HepG2 (cell line): ENCODE measurements at regions not wholly inside any gene's neighbourhood (a gene's known extent, or its start where the extent isn't known, plus 50 kb on each side); places are given as distances from the start of the nearest gene placed in this dataset.

Source experiments
- ATAC-seq: fragments of 200-7000 bp; cut with Tn5 transposase; 3 replicates; pipeline ENCODE4 v1.9.1; 2020; ENCODE audit warnings: mild to moderate bottlenecking, moderate library complexity
- BruUV-seq: library from RNA; stranded (reverse); fragments of 400-500 nt; replicated peaks from 2 replicates; lab custom pipeline; 2021; lab: Mats Ljungman, UMichigan
- CTCF ChIA-PET: fragments of 300-600 bp; formaldehyde crosslinking; extraction: SDS; loops from one replicate; lab custom pipeline; 2021; ENCODE audit warnings: low total read pairs, inconsistent platforms, low intra/inter-chr PET ratio; lab: Yijun Ruan, JAX
- POLR2A ChIA-PET: fragments of 350-600 bp; sonication (Branson Sonifier 250); formaldehyde crosslinking; loops from one replicate; lab custom pipeline; 2020; ENCODE audit warnings: antibody characterized with exemption, inconsistent platforms; lab: Yijun Ruan, JAX
- DNase-seq: peaks from one replicate; pipeline ENCODE4 v3.0.0-alpha.2; 2015; ENCODE audit warnings: low spot score
- FAIRE-seq: peaks from 3 replicates; lab custom pipeline; 2011; peaks lifted over from hg19 to GRCh38; lab: Jason Lieb, UNC
- H2AFZ ChIP-seq: one replicate; pipeline ENCODE4 v1.6.1; 2011; ENCODE audit warnings: low read length, inconsistent platforms
- H3K27ac ChIP-seq: fragments of 300-600 bp; 3 replicates; pipeline ENCODE4 v1.8.0; 2011; ENCODE audit warnings: mixed run types, mild to moderate bottlenecking, mixed read lengths, low read length, inconsistent platforms; ENCODE audit not compliant: insufficient read depth; ENCODE audit errors: extremely low read length
- H3K27me3 ChIP-seq, 2 experiments: fragments of 200-600 bp in 1 of 2; 2 replicates in 1 of 2; 3 replicates in 1 of 2; pipeline versions ENCODE4 v1.6.0 to v1.8.0; 2011; ENCODE audit warnings: low read length in 2 of 2, mild to moderate bottlenecking in 2 of 2, moderate library complexity in 2 of 2, inconsistent platforms in 1 of 2; ENCODE audit not compliant: insufficient read depth in 2 of 2, control insufficient read depth in 1 of 2
- H3K36me3 ChIP-seq, 2 experiments: fragments of 200-600 bp in 1 of 2; replicated peaks in 1 of 2; 2 replicates in 1 of 2; 3 replicates in 1 of 2; pipeline versions ENCODE4 v1.5.1 to v1.8.0; 2011; ENCODE audit warnings: low read length in 2 of 2, inconsistent platforms in 1 of 2; ENCODE audit not compliant: insufficient read depth in 2 of 2, control insufficient read depth in 1 of 2
- H3K4me1 ChIP-seq: 2 replicates; pipeline ENCODE4 v1.5.1; 2012; ENCODE audit warnings: low read length, inconsistent platforms; ENCODE audit not compliant: insufficient read depth
- H3K4me2 ChIP-seq: 2 replicates; pipeline ENCODE4 v1.6.0; 2011; ENCODE audit warnings: low read depth, low read length, inconsistent platforms
- H3K4me3 ChIP-seq, 3 experiments: fragments of 200-600 bp in 1 of 3; sonication (generic), shearing (Covaris generic) in 1 of 3; replicated peaks in 1 of 3; 2 replicates each; pipeline ENCODE4 v1.5.1; 2011 to 2016; ENCODE audit warnings: low read length in 3 of 3, inconsistent platforms in 2 of 3, low read depth in 2 of 3, mild to moderate bottlenecking in 2 of 3, control low read depth in 1 of 3, mixed read lengths in 1 of 3; ENCODE audit not compliant: insufficient read depth in 1 of 3
- H3K79me2 ChIP-seq: one replicate; pipeline ENCODE4 v1.6.1; 2011; ENCODE audit warnings: low read length, inconsistent platforms; ENCODE audit not compliant: insufficient read depth
- H3K9ac ChIP-seq: 2 replicates; pipeline ENCODE4 v1.6.0; 2011; ENCODE audit warnings: mild to moderate bottlenecking, low read depth, low read length, inconsistent platforms; ENCODE audit not compliant: insufficient read depth
- H3K9me3 ChIP-seq: 2 replicates; pipeline ENCODE4 v1.5.1; 2012; ENCODE audit warnings: mild to moderate bottlenecking, low read length
- H4K20me1 ChIP-seq: 2 replicates; pipeline ENCODE4 v1.6.0; 2011; ENCODE audit warnings: inconsistent platforms, mild to moderate bottlenecking, low read length, moderate library complexity; ENCODE audit not compliant: insufficient read depth
- FOXO4 ChIP-seq: sonication (generic); formaldehyde crosslinking; conservative IDR thresholded peaks from 2 replicates; pipeline ENCODE4 v1.8.1; 2023; ENCODE audit warnings: missing genetic modification reagents
- FOXP4 ChIP-seq: sonication (generic); formaldehyde crosslinking; IDR thresholded peaks from 2 replicates; pipeline ENCODE4 v1.4.0; 2020; ENCODE audit warnings: missing genetic modification reagents
- HOXA5 ChIP-seq: sonication (generic); formaldehyde crosslinking; IDR thresholded peaks from 2 replicates; pipeline ENCODE4 v1.4.0; 2020; ENCODE audit warnings: missing genetic modification reagents
- NKX3-1 ChIP-seq: sonication (generic); formaldehyde crosslinking; IDR thresholded peaks from 2 replicates; pipeline ENCODE4 v1.5.0; 2020; ENCODE audit warnings: missing genetic modification reagents
- RCOR2 ChIP-seq: IDR thresholded peaks from 2 replicates; pipeline ENCODE4 v1.6.1; 2016; ENCODE audit warnings: missing biosample characterization, missing genetic modification reagents
- RXRA ChIP-seq: sonication (generic); formaldehyde crosslinking; IDR thresholded peaks from 2 replicates; pipeline ENCODE4 v1.5.1; 2020; ENCODE audit warnings: missing genetic modification reagents
- SAFB2 ChIP-seq: sonication (generic); formaldehyde crosslinking; IDR thresholded peaks from 2 replicates; pipeline ENCODE4 v1.5.1; 2020; ENCODE audit warnings: missing genetic modification reagents, low read depth, mild to moderate bottlenecking, borderline replicate concordance
- SP4 ChIP-seq: sonication (generic); formaldehyde crosslinking; IDR thresholded peaks from 2 replicates; pipeline ENCODE4 v1.8.1; 2023; ENCODE audit warnings: mild to moderate bottlenecking, missing genetic modification reagents
- ZNF180 ChIP-seq: sonication (generic); formaldehyde crosslinking; IDR thresholded peaks from 2 replicates; pipeline ENCODE4 v1.4.0; 2020; ENCODE audit warnings: low read depth, missing genetic modification reagents, borderline replicate concordance
- ZNF280B ChIP-seq: sonication (generic); formaldehyde crosslinking; IDR thresholded peaks from 2 replicates; pipeline ENCODE4 v1.5.0; 2020; ENCODE audit warnings: missing genetic modification reagents, mild to moderate bottlenecking, borderline replicate concordance
- ZNF562 ChIP-seq: sonication (generic); formaldehyde crosslinking; IDR thresholded peaks from 2 replicates; pipeline ENCODE4 v1.8.0; 2022; ENCODE audit warnings: missing genetic modification reagents, borderline replicate concordance
- ZSCAN30 ChIP-seq: sonication (generic); formaldehyde crosslinking; IDR thresholded peaks from 2 replicates; pipeline ENCODE4 v1.5.0; 2020; ENCODE audit warnings: mild to moderate bottlenecking, missing genetic modification reagents
- WGBS: methylation state at CpG from one replicate; pipeline ENCODE4 v1.1.6; 2017; ENCODE audit warnings: low lambda C conversion rate; 5-methylcytosine and 5-hydroxymethylcytosine counted together
- in situ Hi-C: cut with HindIII; loops from 2 replicates; pipeline ENCODE4 v1.10.0; 2017; ENCODE audit warnings: low pct_unique_long_range_greater_than_20kb; ENCODE audit not compliant: extremely low pct_ligation_motif_present
- intact Hi-C: fragments of 100-400 bp; cut with micrococcal nuclease; formaldehyde crosslinking; loops from one replicate; pipeline ENCODE4 v1.10.0; 2022; ENCODE audit not compliant: unreplicated experiment

- no peak for TF ChIP-seq ZNF180
- no peak for TF ChIP-seq HOXA5 (CRISPR knock-in tag)
- TF ChIP-seq ZNF280B, result no peak
- TF ChIP-seq FOXP4 (CRISPR knock-in tag), result no peak
- no peak for TF ChIP-seq RCOR2 (CRISPR knock-in tag)
- TF ChIP-seq RXRA (CRISPR knock-in tag), result no peak
- TF ChIP-seq NKX3-1 (CRISPR knock-in tag), result no peak
- no peak for TF ChIP-seq FOXO4 (CRISPR knock-in tag)
- no peak for TF ChIP-seq ZSCAN30 (CRISPR knock-in tag)
- TF ChIP-seq ZNF562 (CRISPR knock-in tag), result no peak
- no peak for TF ChIP-seq SP4 (CRISPR knock-in tag)
- no peak for TF ChIP-seq SAFB2
- no peaks in the 10 kb centered on the region for H3K9me3 ChIP-seq
- no peak for ATAC-seq
- H3K79me2 ChIP-seq, result no peaks in the 10 kb centered on the region
- H3K27me3 ChIP-seq, result peaks cover 1 to 10% of the 10 kb centered on the region in 2 experiments; a peak in 2 of 5 replicates
- H3K4me2 ChIP-seq, result no peak overlapping the region
- H3K4me1 ChIP-seq, result peaks cover 10% of the 10 kb centered on the region
- DNase-seq, result no peak
- CTCF ChIA-PET, result no interaction called here
- no peaks in the 10 kb centered on the region for H4K20me1 ChIP-seq
- no TSS peak for BruUV-seq
- 44% methylated on average over 8 of the region's 8 CpGs for WGBS
- in situ Hi-C loops (no loop called here), intact Hi-C loops (no loop called here)
- POLR2A ChIA-PET, result no interaction called here
- H3K27ac ChIP-seq, result no peak overlapping the region
- FAIRE-seq, result no peak
- H2AFZ ChIP-seq, result no peak overlapping the region
- H3K36me3 ChIP-seq, result no peaks in the 10 kb centered on the region
- no peak overlapping the region for H3K4me3 ChIP-seq
- H3K9ac ChIP-seq, result no peak overlapping the region
Measured at GRCh38 chr10:121684276-121684675, 86.0 kb upstream of the FGFR2 start.
